WTC11 (cell line): ENCODE measurements at regions not wholly inside any gene's neighbourhood (a gene's known extent, or its start where the extent isn't known, plus 50 kb on each side); places are given as distances from the start of the nearest gene placed in this dataset.

Experiments
- ATAC-seq: fragments of 200-7000 bp; cut with Tn5 transposase; 2 replicates; pipeline ENCODE4 v1.10.0; 2021; ENCODE audit warnings: mild to moderate bottlenecking, moderate library complexity
- CTCF ChIA-PET: fragments of 300-600 bp; sonication (Branson Sonifier 250); formaldehyde crosslinking; loops from one replicate; lab custom pipeline; 2021; ENCODE audit warnings: antibody characterized with exemption; lab: Charles Lee
- POLR2A ChIA-PET: fragments of 350-600 bp; sonication (Branson Sonifier 250); formaldehyde crosslinking; loops from one replicate; lab custom pipeline; 2021; ENCODE audit warnings: antibody characterized with exemption; lab: Charles Lee
- DNase-seq: peaks from one replicate; pipeline ENCODE4 v3.0.0; 2021; ENCODE audit warnings: low spot score
- H3K27ac Mint-ChIP-seq: 2 replicates; pipeline ENCODE4 v1.8.0; 2021; ENCODE audit warnings: mixed read lengths
- H3K27me3 Mint-ChIP-seq: 2 replicates; pipeline ENCODE4 v1.8.0; 2021; ENCODE audit warnings: low read depth, mild to moderate bottlenecking, moderate library complexity, mixed read lengths
- H3K36me3 Mint-ChIP-seq: 2 replicates; pipeline ENCODE4 v1.8.0; 2021; ENCODE audit warnings: mixed read lengths
- H3K4me1 Mint-ChIP-seq: 2 replicates; pipeline ENCODE4 v1.8.0; 2022; ENCODE audit warnings: mixed read lengths
- H3K4me3 Mint-ChIP-seq: 2 replicates; pipeline ENCODE4 v1.8.0; 2021; ENCODE audit warnings: mild to moderate bottlenecking, moderate library complexity, mixed read lengths
- H3K9me3 Mint-ChIP-seq: 2 replicates; pipeline ENCODE4 v1.8.0; 2021; ENCODE audit warnings: mixed read lengths
- ATF2 ChIP-seq: sonication (generic); formaldehyde crosslinking; IDR thresholded peaks from 2 replicates; pipeline ENCODE4 v1.8.1; 2022; ENCODE audit warnings: low read depth, missing genetic modification reagents, borderline replicate concordance
- ATF3 ChIP-seq: sonication (generic); formaldehyde crosslinking; conservative IDR thresholded peaks from 2 replicates; pipeline ENCODE4 v1.8.1; 2022; ENCODE audit warnings: mild to moderate bottlenecking, missing genetic modification reagents
- ESRRA ChIP-seq: sonication (generic); formaldehyde crosslinking; IDR thresholded peaks from 2 replicates; pipeline ENCODE4 v1.8.1; 2022; ENCODE audit warnings: mild to moderate bottlenecking, missing genetic modification reagents, borderline replicate concordance
- FOXK1 ChIP-seq: sonication (generic); formaldehyde crosslinking; IDR thresholded peaks from 2 replicates; pipeline ENCODE4 v1.8.0; 2022; ENCODE audit warnings: mild to moderate bottlenecking, moderate library complexity, missing genetic modification reagents
- JUN ChIP-seq: sonication (generic); formaldehyde crosslinking; IDR thresholded peaks from 2 replicates; pipeline ENCODE4 v1.8.0; 2023; ENCODE audit warnings: mild to moderate bottlenecking, missing genetic modification reagents
- KAT7 ChIP-seq: sonication (generic); formaldehyde crosslinking; IDR thresholded peaks from 2 replicates; pipeline ENCODE4 v1.8.1; 2023; ENCODE audit warnings: missing genetic modification reagents, mild to moderate bottlenecking, borderline replicate concordance
- NFYB ChIP-seq: sonication (generic); formaldehyde crosslinking; conservative IDR thresholded peaks from 2 replicates; pipeline ENCODE4 v1.8.0; 2022; ENCODE audit warnings: low read depth, missing genetic modification reagents
- OVOL2 ChIP-seq: fragments of 250-450 bp; sonication (Bioruptor Pico); IDR thresholded peaks from 2 replicates; pipeline ENCODE4 v1.9.0; 2021; ENCODE audit warnings: mild to moderate bottlenecking, borderline replicate concordance
- PREB ChIP-seq: sonication (generic); formaldehyde crosslinking; IDR thresholded peaks from 2 replicates; pipeline ENCODE4 v1.8.1; 2022; ENCODE audit warnings: mild to moderate bottlenecking, missing genetic modification reagents, moderate library complexity, borderline replicate concordance
- SMAD3 ChIP-seq: sonication (generic); formaldehyde crosslinking; IDR thresholded peaks from 2 replicates; pipeline ENCODE4 v1.8.0; 2022; ENCODE audit warnings: missing genetic modification reagents, mild to moderate bottlenecking, borderline replicate concordance
- TEAD4 ChIP-seq: sonication (generic); formaldehyde crosslinking; IDR thresholded peaks from 2 replicates; pipeline ENCODE4 v1.8.0; 2022; ENCODE audit warnings: mild to moderate bottlenecking, missing genetic modification reagents
- ZBTB21 ChIP-seq: sonication (generic); formaldehyde crosslinking; IDR thresholded peaks from 2 replicates; pipeline ENCODE4 v1.8.1; 2023; ENCODE audit warnings: mild to moderate bottlenecking, missing genetic modification reagents, borderline replicate concordance
- ZMAT4 ChIP-seq: fragments of 250-450 bp; sonication (Bioruptor Pico); IDR thresholded peaks from 2 replicates; pipeline ENCODE4 v1.9.0; 2021; ENCODE audit warnings: mild to moderate bottlenecking
- ZNF396 ChIP-seq: fragments of 250-450 bp; sonication (Bioruptor Pico); IDR thresholded peaks from 2 replicates; pipeline ENCODE4 v1.8.0; 2021; ENCODE audit warnings: mild to moderate bottlenecking, moderate library complexity, borderline replicate concordance
- ZNF671 ChIP-seq: fragments of 250-450 bp; sonication (Bioruptor Pico); IDR thresholded peaks from 2 replicates; pipeline ENCODE4 v1.8.0; 2021; ENCODE audit warnings: mild to moderate bottlenecking
- TF ChIP-seq, protein P1 (sequence below): sonication (generic); formaldehyde crosslinking; IDR thresholded peaks from 2 replicates; pipeline ENCODE4 v1.8.1; 2023; ENCODE audit warnings: mild to moderate bottlenecking, missing genetic modification reagents, borderline replicate concordance

DNA sequence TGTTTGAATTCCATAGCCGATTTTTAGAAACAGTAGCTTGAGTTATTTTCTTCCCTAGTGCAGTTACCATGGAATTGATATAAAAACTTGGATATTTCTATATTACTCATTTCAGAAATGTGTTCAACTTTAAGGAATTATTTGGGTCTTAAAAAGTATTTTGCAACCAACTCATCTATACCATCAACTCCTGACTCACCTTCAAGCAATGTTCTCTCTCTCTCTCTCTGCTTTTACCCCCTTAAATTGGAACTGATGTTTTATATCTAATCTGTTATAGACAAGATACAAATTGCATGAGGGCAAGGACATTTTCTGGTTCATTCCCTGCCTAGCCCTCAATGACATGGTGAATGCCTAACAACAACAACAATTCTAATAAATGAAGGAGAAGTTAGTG lies 214.7 kb upstream of the NRIP1 start:
- no peak for ATAC-seq
- DNase-seq: no peak
- Mint-ChIP-seq H3K4me1 (no peaks in the 10 kb centered on the region), H3K9me3 (peaks cover 12% of the 10 kb centered on the region), H3K36me3 (no peaks in the 10 kb centered on the region), H3K27ac (no peak overlapping the region), H3K27me3 (no peaks in the 10 kb centered on the region), H3K4me3 (no peak overlapping the region)
- ChIA-PET POLR2A (no interaction called here), CTCF (no interaction called here)
- TF ChIP-seq OVOL2 (CRISPR knock-in tag): no peak
- no peak for TF ChIP-seq NFYB (CRISPR knock-in tag)
- no peak for TF ChIP-seq FOXK1 (CRISPR knock-in tag)
- no peak for TF ChIP-seq TEAD4 (CRISPR knock-in tag)

DNA sequence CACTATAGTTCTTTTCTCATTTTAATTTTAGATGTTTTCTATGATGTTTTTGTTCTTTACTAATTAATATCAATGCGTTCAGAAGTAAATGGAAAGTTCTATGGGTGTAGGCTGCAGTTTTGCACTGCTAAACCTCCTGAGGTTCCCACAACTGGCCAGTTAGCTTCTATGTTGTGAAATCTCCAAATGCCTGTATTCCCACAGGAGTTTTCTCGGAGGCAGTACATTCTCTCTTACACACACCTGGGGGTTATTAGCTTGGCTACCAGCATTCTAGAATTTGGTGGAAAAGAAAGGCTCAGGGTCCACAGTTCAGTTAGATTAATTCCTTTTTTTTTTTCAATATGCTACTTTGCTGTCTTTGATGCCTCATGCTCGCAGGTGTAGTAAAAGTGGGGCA lies 216.9 kb upstream of the NRIP1 start:
- TF ChIP-seq JUN (CRISPR knock-in tag): no peak
- TF ChIP-seq, protein P1, sequence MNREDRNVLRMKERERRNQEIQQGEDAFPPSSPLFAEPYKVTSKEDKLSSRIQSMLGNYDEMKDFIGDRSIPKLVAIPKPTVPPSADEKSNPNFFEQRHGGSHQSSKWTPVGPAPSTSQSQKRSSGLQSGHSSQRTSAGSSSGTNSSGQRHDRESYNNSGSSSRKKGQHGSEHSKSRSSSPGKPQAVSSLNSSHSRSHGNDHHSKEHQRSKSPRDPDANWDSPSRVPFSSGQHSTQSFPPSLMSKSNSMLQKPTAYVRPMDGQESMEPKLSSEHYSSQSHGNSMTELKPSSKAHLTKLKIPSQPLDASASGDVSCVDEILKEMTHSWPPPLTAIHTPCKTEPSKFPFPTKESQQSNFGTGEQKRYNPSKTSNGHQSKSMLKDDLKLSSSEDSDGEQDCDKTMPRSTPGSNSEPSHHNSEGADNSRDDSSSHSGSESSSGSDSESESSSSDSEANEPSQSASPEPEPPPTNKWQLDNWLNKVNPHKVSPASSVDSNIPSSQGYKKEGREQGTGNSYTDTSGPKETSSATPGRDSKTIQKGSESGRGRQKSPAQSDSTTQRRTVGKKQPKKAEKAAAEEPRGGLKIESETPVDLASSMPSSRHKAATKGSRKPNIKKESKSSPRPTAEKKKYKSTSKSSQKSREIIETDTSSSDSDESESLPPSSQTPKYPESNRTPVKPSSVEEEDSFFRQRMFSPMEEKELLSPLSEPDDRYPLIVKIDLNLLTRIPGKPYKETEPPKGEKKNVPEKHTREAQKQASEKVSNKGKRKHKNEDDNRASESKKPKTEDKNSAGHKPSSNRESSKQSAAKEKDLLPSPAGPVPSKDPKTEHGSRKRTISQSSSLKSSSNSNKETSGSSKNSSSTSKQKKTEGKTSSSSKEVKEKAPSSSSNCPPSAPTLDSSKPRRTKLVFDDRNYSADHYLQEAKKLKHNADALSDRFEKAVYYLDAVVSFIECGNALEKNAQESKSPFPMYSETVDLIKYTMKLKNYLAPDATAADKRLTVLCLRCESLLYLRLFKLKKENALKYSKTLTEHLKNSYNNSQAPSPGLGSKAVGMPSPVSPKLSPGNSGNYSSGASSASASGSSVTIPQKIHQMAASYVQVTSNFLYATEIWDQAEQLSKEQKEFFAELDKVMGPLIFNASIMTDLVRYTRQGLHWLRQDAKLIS (CRISPR knock-in tag): no peak
- no peak for TF ChIP-seq ESRRA (CRISPR knock-in tag)
- no peak for TF ChIP-seq ZNF671 (CRISPR knock-in tag)
- TF ChIP-seq ATF2 (CRISPR knock-in tag): no peak
- TF ChIP-seq ZBTB21: no peak
- TF ChIP-seq, all 79 proteins: peak for 0
- Mint-ChIP-seq H3K27me3 (no peaks in the 10 kb centered on the region), H3K4me3 (no peak overlapping the region), H3K4me1 (no peaks in the 10 kb centered on the region), H3K27ac (no peak overlapping the region), H3K9me3 (peaks cover 16% of the 10 kb centered on the region), H3K36me3 (no peaks in the 10 kb centered on the region)
- POLR2A ChIA-PET: interaction anchor here (0.7 kb wide), 1 partner anchor 403 kb away, joined by 3 read pairs; no protein-coding TSS in a partner anchor
- CTCF ChIA-PET: interaction anchor here (1.5 kb wide), 1 partner anchor 508 kb away, joined by 3 read pairs; no protein-coding TSS in a partner anchor
- DNase-seq: no peak
- no peak for ATAC-seq

GRCh38 chr21:15282665-15283064 lies 217.9 kb upstream of the NRIP1 start:
- H3K27me3 Mint-ChIP-seq: no peaks in the 10 kb centered on the region
- DNase-seq: no peak
- TF ChIP-seq ATF3 (CRISPR knock-in tag): no peak
- TF ChIP-seq PREB (CRISPR knock-in tag): no peak
- TF ChIP-seq, all 79 proteins: peak for 0
- no peak overlapping the region for H3K4me3 Mint-ChIP-seq
- no peak overlapping the region for H3K27ac Mint-ChIP-seq
- H3K9me3 Mint-ChIP-seq: peaks cover 16% of the 10 kb centered on the region
- CTCF ChIA-PET: no interaction called here
- H3K36me3 Mint-ChIP-seq: no peaks in the 10 kb centered on the region
- no peaks in the 10 kb centered on the region for H3K4me1 Mint-ChIP-seq
- POLR2A ChIA-PET: no interaction called here
- no peak for ATAC-seq

- no peaks in the 10 kb centered on the region for H3K27me3 Mint-ChIP-seq
- peaks cover 16% of the 10 kb centered on the region for H3K9me3 Mint-ChIP-seq
- no peaks in the 10 kb centered on the region for H3K36me3 Mint-ChIP-seq
- H3K27ac Mint-ChIP-seq: no peak overlapping the region
- H3K4me3 Mint-ChIP-seq: no peak overlapping the region
- DNase-seq: no peak
- ChIA-PET POLR2A (no interaction called here), CTCF (no interaction called here)
- no peaks in the 10 kb centered on the region for H3K4me1 Mint-ChIP-seq
- ATAC-seq: no peak
- TF ChIP-seq ATF2 (CRISPR knock-in tag) (no peak), ZMAT4 (CRISPR knock-in tag) (no peak), SMAD3 (CRISPR knock-in tag) (no peak), ZNF396 (CRISPR knock-in tag) (no peak), KAT7 (no peak)
- TF ChIP-seq, protein P1 (CRISPR knock-in tag): no peak
Observed at GRCh38 chr21:15283138-15283537, 218.3 kb upstream of the NRIP1 start.
